T-cell (primary cell): ENCODE measurements at regions not wholly inside any gene's neighbourhood (a gene's known extent, or its start where the extent isn't known, plus 50 kb on each side); places are given as distances from the start of the nearest gene placed in this dataset.
"Not testable (repeated sequence)": the region's sequence is repeated elsewhere in the genome, so short reads cannot be mapped to it uniquely, and the experiment has no call there.

Experiments
- ATAC-seq, 4 experiments: fragments of 200-7000 bp in 3 of 4; fragments of 150-1000 bp in 1 of 4; cut with Tn5 transposase; replicated peaks in 1 of 4; 1 replicate in 3 of 4; 2 replicates in 1 of 4; pipeline ENCODE4 v1.10.0; 2021; ENCODE audit warnings: moderate library complexity in 3 of 4, mild to moderate bottlenecking in 2 of 4, moderate number of reproducible peaks in 1 of 4
- CTCF ChIA-PET, 2 donors: fragments of 300-600 bp; sonication (Branson Sonifier 250); formaldehyde crosslinking; loops; one replicate each; lab custom pipeline; 2022; ENCODE audit warnings: antibody characterized with exemption in 2 of 2; lab: Charles Lee
- POLR2A ChIA-PET, 2 donors: fragments of 300-600 bp; sonication (Branson Sonifier 250); formaldehyde crosslinking; loops; one replicate each; lab custom pipeline; 2022; ENCODE audit warnings: antibody characterized with exemption in 2 of 2; lab: Charles Lee
- DNase-seq, 35 experiments: peaks; one replicate each; pipeline versions ENCODE4 v3.0.0 to v3.0.0-alpha.2; 2013 to 2023
- H3K27ac ChIP-seq: one replicate; pipeline ENCODE4 v1.5.1; 2013; ENCODE audit warnings: low read length
- H3K27me3 ChIP-seq, 2 experiments: replicated peaks in 1 of 2; 1 replicate in 1 of 2; 2 replicates in 1 of 2; pipeline versions ENCODE4 v1.6.1 to v1.7.0; 2013; ENCODE audit warnings: low read length in 1 of 2, mixed read lengths in 1 of 2; ENCODE audit not compliant: control insufficient read depth in 2 of 2, insufficient read depth in 2 of 2; ENCODE audit errors: extremely low read depth in 1 of 2
- H3K36me3 ChIP-seq, 2 donors: 1 replicate in 1 of 2; 2 replicates in 1 of 2; pipeline versions ENCODE4 v1.6.1 to v1.7.0; 2013; ENCODE audit warnings: low read length in 1 of 2; ENCODE audit not compliant: control insufficient read depth in 2 of 2, insufficient read depth in 1 of 2; ENCODE audit errors: extremely low read depth in 1 of 2
- H3K4me1 ChIP-seq, 2 experiments: 1 replicate in 1 of 2; 2 replicates in 1 of 2; pipeline versions ENCODE4 v1.6.1 to v1.7.0; 2013; ENCODE audit warnings: low read length in 2 of 2, mixed read lengths in 1 of 2; ENCODE audit not compliant: insufficient read depth in 2 of 2, control insufficient read depth in 1 of 2; ENCODE audit errors: extremely low read depth in 1 of 2
- H3K4me3 ChIP-seq, 2 donors: 1 replicate in 1 of 2; 2 replicates in 1 of 2; pipeline versions ENCODE4 v1.5.1 to v1.7.0; 2013; ENCODE audit warnings: mild to moderate bottlenecking in 2 of 2, low read length in 1 of 2, moderate library complexity in 1 of 2; ENCODE audit not compliant: control insufficient read depth in 1 of 2; ENCODE audit errors: extremely low read depth in 1 of 2
- H3K9me3 ChIP-seq: 2 replicates; pipeline ENCODE4 v1.7.0; 2013
- H3K27ac Mint-ChIP-seq, 2 donors: one replicate each; pipeline ENCODE4 v1.8.0; 2020 to 2021; ENCODE audit warnings: mild to moderate bottlenecking in 2 of 2, mixed read lengths in 2 of 2
- H3K27me3 Mint-ChIP-seq, 2 donors: one replicate each; pipeline ENCODE4 v1.8.0; 2021 to 2022; ENCODE audit warnings: mixed read lengths in 2 of 2
- H3K36me3 Mint-ChIP-seq: one replicate; pipeline ENCODE4 v1.8.0; 2021; ENCODE audit warnings: mixed read lengths
- H3K4me1 Mint-ChIP-seq, 3 donors: one replicate each; pipeline ENCODE4 v1.8.0; 2020 to 2022; ENCODE audit warnings: mixed read lengths in 3 of 3, mild to moderate bottlenecking in 1 of 3
- H3K4me3 Mint-ChIP-seq, 3 donors: one replicate each; pipeline ENCODE4 v1.8.0; 2020 to 2022; ENCODE audit warnings: mild to moderate bottlenecking in 3 of 3, mixed read lengths in 3 of 3, moderate library complexity in 3 of 3
- H3K9me3 Mint-ChIP-seq, 3 donors: one replicate each; pipeline ENCODE4 v1.8.0; 2020 to 2022; ENCODE audit warnings: mixed read lengths in 3 of 3
- WGBS: methylation state at CpG from one replicate; pipeline ENCODE4 v1.1.5; 2013; ENCODE audit warnings: missing lambda C conversion rate; ENCODE audit not compliant: insufficient coverage; 5-methylcytosine and 5-hydroxymethylcytosine counted together

- no CpG with 5 or more reads among the region's 1 CpG for WGBS
- H3K27ac Mint-ChIP-seq, H3K36me3 ChIP-seq, H3K9me3 Mint-ChIP-seq, ATAC-seq, H3K4me3 ChIP-seq, H3K27me3 Mint-ChIP-seq, H3K4me1 Mint-ChIP-seq, H3K27ac ChIP-seq, H3K4me1 ChIP-seq, CTCF ChIA-PET, H3K27me3 ChIP-seq, DNase-seq, H3K9me3 ChIP-seq, H3K36me3 Mint-ChIP-seq, POLR2A ChIA-PET, H3K4me3 Mint-ChIP-seq: not testable (repeated sequence)
Observed at GRCh38 chr21:9572782-9573181, 948.6 kb upstream of the TPTE start.

GRCh38 chr21:9573528-9573927, 947.9 kb upstream of the TPTE start:
- H3K4me3 Mint-ChIP-seq, H3K27me3 Mint-ChIP-seq, H3K27me3 ChIP-seq, H3K9me3 ChIP-seq, POLR2A ChIA-PET, H3K36me3 ChIP-seq, CTCF ChIA-PET, H3K4me1 Mint-ChIP-seq, H3K27ac ChIP-seq, ATAC-seq, H3K4me3 ChIP-seq, H3K36me3 Mint-ChIP-seq, H3K27ac Mint-ChIP-seq, DNase-seq, H3K9me3 Mint-ChIP-seq, H3K4me1 ChIP-seq: not testable (repeated sequence)
- WGBS: no CpG with 5 or more reads among the region's 1 CpG

DNA sequence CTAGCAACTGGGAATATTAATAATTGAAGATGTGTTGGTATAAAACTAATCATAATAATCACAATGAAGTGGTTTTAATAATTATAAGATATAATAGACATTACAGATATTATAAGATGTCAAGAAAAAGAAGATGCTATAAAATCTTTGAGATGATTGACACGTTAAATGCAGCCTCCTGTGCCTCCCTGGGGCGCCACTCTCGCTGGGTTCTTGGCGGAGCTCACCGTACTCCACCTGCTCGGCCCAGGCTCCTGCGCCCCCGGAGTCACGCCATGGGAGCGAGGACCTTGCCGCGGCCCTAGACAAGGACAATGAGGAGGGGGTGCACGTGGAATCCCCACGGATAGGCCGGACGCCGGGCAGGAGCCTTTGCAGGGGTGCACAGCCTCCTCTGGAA, 942.1 kb upstream of the TPTE start:
- H3K9me3 Mint-ChIP-seq, H3K4me1 Mint-ChIP-seq, H3K27ac Mint-ChIP-seq, H3K36me3 ChIP-seq, H3K36me3 Mint-ChIP-seq, H3K9me3 ChIP-seq, H3K27ac ChIP-seq, H3K27me3 ChIP-seq, POLR2A ChIA-PET, H3K4me3 ChIP-seq, ATAC-seq, DNase-seq, H3K4me3 Mint-ChIP-seq, H3K4me1 ChIP-seq, CTCF ChIA-PET, H3K27me3 Mint-ChIP-seq: not testable (repeated sequence)
- WGBS: no CpG with 5 or more reads among the region's 17 CpGs

GRCh38 chr21:9587941-9588340, 933.4 kb upstream of the TPTE start:
- H3K4me3 Mint-ChIP-seq, H3K27ac Mint-ChIP-seq, H3K27ac ChIP-seq, H3K9me3 Mint-ChIP-seq, H3K27me3 Mint-ChIP-seq, H3K36me3 Mint-ChIP-seq, DNase-seq, H3K9me3 ChIP-seq, H3K4me3 ChIP-seq, ATAC-seq, CTCF ChIA-PET, H3K4me1 Mint-ChIP-seq, POLR2A ChIA-PET, H3K27me3 ChIP-seq, H3K4me1 ChIP-seq, H3K36me3 ChIP-seq: not testable (repeated sequence)
- no CpG with 5 or more reads among the region's 3 CpGs for WGBS

DNA sequence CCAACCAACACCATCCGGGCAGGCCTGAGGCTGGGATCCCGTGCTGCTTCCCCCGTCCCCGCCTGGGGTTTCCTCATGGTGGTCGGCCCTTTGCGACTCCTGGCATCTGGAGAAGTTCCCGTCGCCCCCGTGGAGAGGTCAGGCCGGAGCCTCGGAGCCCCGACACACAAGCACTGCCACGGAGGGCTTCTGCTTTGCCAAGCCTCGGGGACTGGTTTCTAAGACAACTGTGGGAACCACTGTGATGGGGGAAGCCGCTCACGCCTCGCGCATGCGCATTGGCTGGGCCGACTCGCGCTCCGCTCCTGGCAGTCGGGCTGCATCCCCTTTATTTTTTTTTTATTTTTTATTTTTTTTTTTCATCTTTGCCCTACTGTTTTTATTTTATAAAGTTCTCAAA, 928.8 kb upstream of the TPTE start:
- ATAC-seq, H3K27me3 Mint-ChIP-seq, H3K36me3 ChIP-seq, H3K27me3 ChIP-seq, DNase-seq, H3K4me1 ChIP-seq, H3K27ac Mint-ChIP-seq, H3K9me3 Mint-ChIP-seq, H3K4me3 Mint-ChIP-seq, H3K27ac ChIP-seq, H3K36me3 Mint-ChIP-seq, H3K9me3 ChIP-seq, H3K4me1 Mint-ChIP-seq, POLR2A ChIA-PET, CTCF ChIA-PET, H3K4me3 ChIP-seq: not testable (repeated sequence)
- WGBS: 55% methylated on average over 4 of the region's 24 CpGs

DNA sequence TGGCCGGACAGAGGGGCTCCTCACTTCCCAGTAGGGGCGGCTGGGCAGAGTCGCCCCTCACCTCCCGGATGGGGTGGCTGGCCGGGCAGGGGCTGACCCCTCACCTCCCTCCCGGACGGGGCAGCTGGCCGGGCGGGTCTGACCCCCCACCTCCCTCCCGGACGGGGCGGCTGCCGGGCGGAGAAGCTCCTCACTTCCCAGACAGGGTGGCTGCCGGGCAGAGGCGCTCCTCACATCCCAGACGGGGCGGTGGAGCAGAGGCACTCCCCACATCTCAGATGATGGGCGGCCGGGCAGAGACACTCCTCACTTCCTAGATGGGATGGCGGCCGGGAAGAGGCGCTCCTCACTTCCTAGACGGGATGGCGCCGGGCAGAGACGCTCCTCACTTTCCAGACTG, 927.7 kb upstream of the TPTE start:
- H3K4me3 Mint-ChIP-seq, CTCF ChIA-PET, H3K27ac ChIP-seq, POLR2A ChIA-PET, H3K4me1 ChIP-seq, H3K4me1 Mint-ChIP-seq, H3K4me3 ChIP-seq, H3K27me3 ChIP-seq, H3K36me3 ChIP-seq, H3K27me3 Mint-ChIP-seq, H3K9me3 Mint-ChIP-seq, H3K36me3 Mint-ChIP-seq, ATAC-seq, DNase-seq, H3K27ac Mint-ChIP-seq, H3K9me3 ChIP-seq: not testable (repeated sequence)
- WGBS: no CpG with 5 or more reads among the region's 27 CpGs

DNA sequence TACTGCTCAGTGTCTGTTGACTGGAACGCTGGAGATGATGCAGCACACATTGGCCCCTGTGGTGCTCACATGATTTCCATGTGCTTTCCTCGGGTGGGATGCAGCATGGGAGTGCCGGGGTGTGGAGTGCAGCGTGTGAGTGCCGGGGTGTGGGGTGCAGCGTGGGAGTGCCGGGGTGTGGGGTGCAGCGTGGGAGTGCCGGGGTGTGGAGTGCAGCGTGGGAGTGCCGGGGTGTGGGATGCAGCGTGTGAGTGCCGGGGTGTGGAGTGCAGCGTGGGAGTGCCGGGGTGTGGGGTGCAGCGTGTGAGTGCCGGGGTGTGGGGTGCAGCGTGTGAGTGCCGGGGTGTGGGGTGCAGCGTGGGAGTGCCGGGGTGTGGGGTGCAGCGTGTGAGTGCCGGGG, 907.4 kb upstream of the TPTE start:
- H3K36me3 Mint-ChIP-seq, CTCF ChIA-PET, POLR2A ChIA-PET, H3K36me3 ChIP-seq, H3K27ac Mint-ChIP-seq, H3K4me3 ChIP-seq, H3K4me1 ChIP-seq, H3K4me1 Mint-ChIP-seq, H3K27ac ChIP-seq, ATAC-seq, H3K4me3 Mint-ChIP-seq, H3K9me3 Mint-ChIP-seq, H3K27me3 ChIP-seq, H3K27me3 Mint-ChIP-seq, H3K9me3 ChIP-seq, DNase-seq: not testable (repeated sequence)
- 93% methylated on average over 3 of the region's 23 CpGs for WGBS
